Fibroblast of villous mesenchyme (primary cell): ENCODE measurements at regions not wholly inside any gene's neighbourhood (a gene's known extent, or its start where the extent isn't known, plus 50 kb on each side); places are given as distances from the start of the nearest gene placed in this dataset.

ENCODE experiments used
- DNase-seq: peaks from one replicate; pipeline ENCODE4 v3.0.0-alpha.2; 2010; ENCODE audit warnings: low read depth
- H3K4me3 ChIP-seq: 2 replicates; pipeline ENCODE4 v1.5.1; 2011; ENCODE audit warnings: low read depth, mild to moderate bottlenecking, low read length
- CTCF ChIP-seq: IDR thresholded peaks from 2 replicates; pipeline ENCODE4 v1.5.1; 2012; ENCODE audit warnings: low read depth, mild to moderate bottlenecking, low read length; ENCODE audit not compliant: insufficient read depth

- H3K4me3 ChIP-seq = no peak overlapping the region
- no peak for DNase-seq
- TF ChIP-seq CTCF = no peak
Measured at GRCh38 chr4:138666366-138666765, 349.2 kb upstream of the NOCT start.

- TF ChIP-seq CTCF = no peak
- no peak overlapping the region for H3K4me3 ChIP-seq
- no peak for DNase-seq
Measured at GRCh38 chr4:138665851-138666250, 349.7 kb upstream of the NOCT start.

- TF ChIP-seq CTCF = no peak
- no peak overlapping the region for H3K4me3 ChIP-seq
- DNase-seq = no peak
Measured at GRCh38 chr4:138663883-138664282, 351.7 kb upstream of the NOCT start.

DNA sequence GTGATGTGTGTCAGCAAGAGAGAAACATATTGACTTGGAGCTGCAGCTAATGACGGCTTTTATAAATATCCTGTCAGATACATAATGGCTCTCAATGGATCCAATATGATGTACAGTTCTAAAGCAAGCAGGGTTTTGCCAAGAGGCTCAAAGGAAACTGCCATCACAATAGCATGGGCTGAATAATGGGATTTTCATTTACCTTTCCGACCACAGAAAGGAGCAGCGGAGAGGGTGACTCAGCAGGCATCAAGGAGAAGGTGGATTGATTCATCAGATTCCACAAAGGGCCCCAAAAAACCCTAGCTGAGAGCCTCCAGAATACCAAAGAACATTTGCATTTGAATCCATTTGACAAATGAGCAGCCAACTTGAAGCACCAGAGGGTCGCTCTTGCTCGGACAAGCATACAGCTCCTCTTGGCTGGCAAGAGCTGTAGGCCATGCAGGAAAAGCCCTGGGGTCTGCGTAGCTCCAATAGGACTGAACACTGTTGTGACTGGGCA, 355.7 kb upstream of the NOCT start:
- no peak for TF ChIP-seq CTCF
- DNase-seq = no peak

GRCh38 chr4:138659037-138659811, 356.4 kb upstream of the NOCT start:
- no peak for DNase-seq
- TF ChIP-seq CTCF = no peak
- no peak overlapping the region for H3K4me3 ChIP-seq

More for the DNA sequence above, 355.7 kb upstream of the NOCT start:
- H3K4me3 ChIP-seq = no peak overlapping the region

GRCh38 chr4:138658518-138658917, 357.1 kb upstream of the NOCT start:
- no peak overlapping the region for H3K4me3 ChIP-seq
- TF ChIP-seq CTCF = no peak
- no peak for DNase-seq
